ENCODE measurements at regions not wholly inside any gene's neighbourhood (a gene's known extent, or its start where the extent isn't known, plus 50 kb on each side); places are given as distances from the start of the nearest gene placed in this dataset.

DNA sequence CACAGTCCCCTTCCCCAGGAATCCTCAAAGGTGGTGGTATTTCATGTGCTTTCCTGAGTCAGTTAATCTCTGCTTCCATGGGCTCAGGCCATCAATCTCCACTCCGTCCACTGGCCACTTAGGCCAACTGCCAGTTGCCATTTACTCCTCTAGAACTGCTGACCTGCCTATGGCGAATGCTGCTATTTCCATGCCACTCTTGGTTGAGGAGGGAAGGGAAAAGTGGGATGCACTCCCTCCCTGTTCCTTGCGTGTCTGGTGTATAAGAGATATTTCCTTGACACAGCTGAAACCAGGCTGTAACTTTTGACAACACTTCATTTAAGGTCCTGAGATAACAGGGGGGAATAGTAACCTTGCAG, 261.5 kb downstream of the MREG start:
- H3K4me3 ChIP-seq (ENCODE audit: low read depth, low read length) = no peak overlapping the region
- DNase-seq (ENCODE audit: low read depth) = no peak
- TF ChIP-seq, protein P1, sequence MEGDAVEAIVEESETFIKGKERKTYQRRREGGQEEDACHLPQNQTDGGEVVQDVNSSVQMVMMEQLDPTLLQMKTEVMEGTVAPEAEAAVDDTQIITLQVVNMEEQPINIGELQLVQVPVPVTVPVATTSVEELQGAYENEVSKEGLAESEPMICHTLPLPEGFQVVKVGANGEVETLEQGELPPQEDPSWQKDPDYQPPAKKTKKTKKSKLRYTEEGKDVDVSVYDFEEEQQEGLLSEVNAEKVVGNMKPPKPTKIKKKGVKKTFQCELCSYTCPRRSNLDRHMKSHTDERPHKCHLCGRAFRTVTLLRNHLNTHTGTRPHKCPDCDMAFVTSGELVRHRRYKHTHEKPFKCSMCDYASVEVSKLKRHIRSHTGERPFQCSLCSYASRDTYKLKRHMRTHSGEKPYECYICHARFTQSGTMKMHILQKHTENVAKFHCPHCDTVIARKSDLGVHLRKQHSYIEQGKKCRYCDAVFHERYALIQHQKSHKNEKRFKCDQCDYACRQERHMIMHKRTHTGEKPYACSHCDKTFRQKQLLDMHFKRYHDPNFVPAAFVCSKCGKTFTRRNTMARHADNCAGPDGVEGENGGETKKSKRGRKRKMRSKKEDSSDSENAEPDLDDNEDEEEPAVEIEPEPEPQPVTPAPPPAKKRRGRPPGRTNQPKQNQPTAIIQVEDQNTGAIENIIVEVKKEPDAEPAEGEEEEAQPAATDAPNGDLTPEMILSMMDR (IDR thresholded peaks at IDR 0.05; ENCODE audit: low read depth, low read length, missing control alignments) = no peak

DNA sequence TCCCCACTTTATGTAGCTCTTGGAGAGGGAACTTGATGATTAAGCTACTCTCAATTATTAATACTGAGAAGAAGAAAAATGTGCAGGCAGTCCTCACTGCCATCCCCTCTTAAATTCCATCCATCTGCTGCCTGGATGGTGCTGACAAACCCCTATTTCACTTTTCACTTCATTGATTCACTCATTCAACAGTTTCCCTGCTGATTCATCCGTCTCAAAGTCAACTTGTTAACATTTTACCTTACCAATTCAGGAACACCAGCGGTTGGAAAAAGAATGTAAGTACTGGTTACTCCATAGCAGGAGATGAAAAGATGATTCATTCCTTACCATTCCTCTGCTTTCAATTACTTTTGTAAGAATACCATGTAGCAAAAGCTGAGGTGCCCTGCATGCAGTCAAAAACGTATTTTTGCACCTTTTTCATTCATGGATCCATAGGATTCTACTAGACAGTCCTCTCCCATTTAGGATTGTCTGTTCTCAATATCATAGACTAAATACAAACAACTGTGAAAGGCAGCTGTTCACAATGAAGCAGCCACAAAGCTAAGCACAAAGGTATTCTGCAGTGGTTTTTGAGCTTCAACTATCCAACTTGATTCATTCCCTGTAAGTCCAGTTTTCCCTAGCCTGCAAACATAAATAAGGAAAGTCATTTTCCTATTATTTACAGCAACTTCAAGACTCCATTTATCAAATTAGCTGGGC, 262.0 kb downstream of the MREG start:
- DNase-seq (ENCODE audit: low read depth) = no peak
- H3K4me3 ChIP-seq (ENCODE audit: low read depth, low read length) = no peak overlapping the region
- TF ChIP-seq, protein P1 (IDR thresholded peaks at IDR 0.05; ENCODE audit: low read depth, low read length, missing control alignments) = no peak

DNA sequence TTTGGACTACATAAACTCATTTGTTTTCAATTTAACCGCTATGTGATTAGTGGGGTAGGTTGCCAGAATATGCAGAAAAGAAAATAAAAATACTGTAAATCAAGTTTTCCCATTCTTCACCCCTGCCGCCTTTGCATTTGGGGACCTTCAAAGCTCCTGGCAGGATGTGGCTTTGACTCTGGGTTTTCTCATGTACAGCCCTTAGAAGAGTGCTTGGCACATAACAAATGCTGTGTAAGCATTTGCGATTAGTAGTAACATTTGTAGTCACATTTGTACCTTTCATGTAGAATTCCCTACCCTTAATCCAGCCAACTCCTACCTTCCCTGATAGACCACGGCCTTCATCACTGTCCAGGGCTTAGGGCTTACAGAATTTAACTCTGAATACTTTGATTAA, 262.6 kb downstream of the MREG start:
- DNase-seq (ENCODE audit: low read depth) = no peak
- TF ChIP-seq, protein P1 (IDR thresholded peaks at IDR 0.05; ENCODE audit: low read depth, low read length, missing control alignments) = no peak
- H3K4me3 ChIP-seq (ENCODE audit: low read depth, low read length) = no peak overlapping the region

DNA sequence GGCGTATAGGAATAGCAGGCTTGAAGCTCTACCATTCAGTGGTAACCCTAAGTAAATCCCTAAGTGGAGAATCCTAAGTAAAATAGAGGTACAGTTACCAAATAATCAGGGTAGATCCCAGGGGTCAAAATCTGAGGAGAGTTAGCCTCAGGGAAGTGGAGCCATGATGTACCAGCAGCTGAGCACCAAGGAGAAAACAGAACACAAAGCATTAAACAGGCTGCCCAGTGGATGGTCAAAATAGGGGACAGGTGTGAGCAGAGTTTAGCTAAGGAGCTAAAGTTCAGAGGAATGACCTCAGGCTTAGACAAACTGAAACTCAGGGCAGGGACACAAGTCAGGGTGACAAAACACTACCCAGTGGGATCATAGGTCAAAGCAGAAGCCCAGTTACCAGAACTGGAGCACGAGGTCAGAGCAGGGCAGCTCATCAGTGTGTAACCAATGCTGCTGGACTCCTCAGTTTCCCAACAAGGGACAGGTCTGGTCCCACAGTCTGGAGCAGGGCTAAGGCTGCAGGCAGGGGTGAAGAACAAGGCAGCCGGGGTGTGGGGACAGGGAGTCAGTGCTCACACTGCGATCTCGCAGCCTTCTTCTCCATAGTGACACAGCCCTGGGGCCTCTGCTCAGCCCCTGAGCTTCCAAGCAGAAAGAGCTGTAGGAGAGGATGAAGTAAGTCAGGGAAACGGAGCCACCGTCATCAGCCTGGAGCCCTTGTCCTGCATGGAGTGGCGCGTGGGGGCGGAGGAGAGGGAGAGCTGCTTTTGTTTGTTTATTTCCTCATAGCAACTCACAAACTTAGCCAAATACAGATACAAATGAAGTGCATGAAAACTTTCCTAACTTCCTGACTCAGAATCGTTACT, 264.0 kb downstream of the MREG start:
- H3K4me3 ChIP-seq (ENCODE audit: low read depth, low read length) = no peak overlapping the region
- TF ChIP-seq, protein P1 (IDR thresholded peaks at IDR 0.05; ENCODE audit: low read depth, low read length, missing control alignments) = no peak
- DNase-seq (ENCODE audit: low read depth) = no peak

DNA sequence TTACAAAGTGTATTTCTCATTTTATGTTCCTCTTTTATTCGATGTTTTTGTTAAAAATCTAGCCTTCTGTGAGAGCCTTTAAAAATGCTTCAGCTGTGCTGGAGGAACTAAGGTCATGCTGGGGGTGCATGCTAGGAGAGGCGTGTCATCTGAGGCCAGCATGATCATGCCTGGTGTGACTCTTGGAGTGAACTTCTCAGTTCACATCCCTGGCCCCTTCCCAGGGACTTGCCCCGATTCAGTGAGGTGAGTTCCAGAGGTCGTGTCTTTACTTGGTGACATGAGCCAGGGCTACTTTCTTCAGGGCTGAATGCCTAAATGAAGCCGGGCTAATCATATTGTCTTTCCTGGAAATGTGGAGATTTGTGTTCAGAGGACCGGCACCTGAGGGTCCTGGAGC, 264.9 kb downstream of the MREG start:
- TF ChIP-seq, protein P1 (IDR thresholded peaks at IDR 0.05; ENCODE audit: low read depth, low read length, missing control alignments) = no peak
- no peak for DNase-seq (ENCODE audit: low read depth)

DNA sequence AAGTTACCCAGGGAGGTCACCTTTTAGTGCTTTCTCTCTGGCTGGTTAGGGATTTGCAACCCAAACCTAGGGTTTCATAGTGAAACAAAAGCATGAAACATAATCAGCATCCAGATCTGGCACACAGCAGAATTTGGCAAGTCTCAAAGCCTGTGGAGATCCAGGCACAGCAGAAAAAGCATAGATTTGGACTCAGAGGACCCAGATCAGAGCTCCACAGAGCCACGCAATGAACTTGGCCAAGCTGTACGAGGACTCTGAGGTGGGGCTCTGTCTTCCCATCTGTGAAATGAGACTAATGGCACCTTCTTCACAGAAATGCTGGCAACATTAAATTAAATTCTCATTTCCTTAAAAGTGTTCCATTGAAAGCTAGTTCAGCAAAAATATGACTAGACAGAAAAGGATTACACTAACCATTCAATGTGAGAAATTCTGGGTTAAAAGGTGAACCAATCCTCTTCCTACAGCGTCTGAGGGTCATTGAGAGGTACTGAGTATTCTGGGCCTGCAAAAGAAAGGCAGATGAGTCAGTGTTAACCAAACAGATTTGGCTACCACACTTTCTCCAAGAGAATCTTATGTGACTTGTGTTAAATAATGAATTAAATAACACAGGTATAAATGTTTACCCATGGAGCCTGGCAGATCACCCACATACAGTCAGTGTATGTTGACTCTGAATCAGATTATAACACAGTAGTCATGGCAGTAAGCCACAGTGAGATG, 266.3 kb downstream of the MREG start:
- DNase-seq (ENCODE audit: low read depth) = no peak
- no peak overlapping the region for H3K4me3 ChIP-seq (ENCODE audit: low read depth, low read length)
- TF ChIP-seq, protein P1 (IDR thresholded peaks at IDR 0.05; ENCODE audit: low read depth, low read length, missing control alignments) = no peak

More for the DNA sequence above, 264.9 kb downstream of the MREG start:
- no peak overlapping the region for H3K4me3 ChIP-seq (ENCODE audit: low read depth, low read length)

Data from GM12864 (cell line).